ENCODE measurements at regions not wholly inside any gene's neighbourhood (a gene's known extent, or its start where the extent isn't known, plus 50 kb on each side); places are given as distances from the start of the nearest gene placed in this dataset.

GRCh38 chr2:155157065-155157464 lies 458.6 kb downstream of the KCNJ3 start:
- no peaks in the 10 kb centered on the region for H3K27me3 Mint-ChIP-seq (ENCODE audit: insufficient read depth, low read depth, poor library complexity)
- Histone ChIP-seq H3K27ac (ENCODE audit: low read depth) (no peak overlapping the region), H3K4me2 (no peak overlapping the region), H2AFZ (no peak overlapping the region), H3K4me1 (ENCODE audit: insufficient read depth) (no peaks in the 10 kb centered on the region), H3K9me2 (ENCODE audit: insufficient read depth) (no peaks in the 10 kb centered on the region), H3F3A (replicated peaks; ENCODE audit: low read depth) (no peaks in the 10 kb centered on the region), H4K20me1 (replicated peaks; ENCODE audit: insufficient read depth) (no peaks in the 10 kb centered on the region), H3K36me3 (ENCODE audit: insufficient read depth) (no peaks in the 10 kb centered on the region), H3K4me3 (no peak overlapping the region), H3K79me2 (replicated peaks; ENCODE audit: insufficient read depth) (no peaks in the 10 kb centered on the region), H3K27me3 (ENCODE audit: insufficient read depth) (no peaks in the 10 kb centered on the region)
- DNase-seq (ENCODE audit: low spot score) (no peak), ATAC-seq (no peak)
- TF ChIP-seq ZNF462 (CRISPR knock-in tag; IDR thresholded peaks at IDR 0.05) (no peak), EZH2 (IDR thresholded peaks at IDR 0.05; ENCODE audit: low read depth, unreplicated experiment) (no peak), POLR2AphosphoS5 (IDR thresholded peaks at IDR 0.05; ENCODE audit: low read depth) (no peak), CREB1 (CRISPR knock-in tag; IDR thresholded peaks at IDR 0.05; ENCODE audit: low read depth) (no peak), NANOG (IDR thresholded peaks at IDR 0.05; ENCODE audit: borderline replicate concordance) (no peak), CTCF (conservative IDR thresholded peaks at IDR 0.05; ENCODE audit: low read depth in 2 of 2) (no peak), ZNF114 (CRISPR knock-in tag; IDR thresholded peaks at IDR 0.05) (no peak), STAT1 (IDR thresholded peaks at IDR 0.05; ENCODE audit: unreplicated experiment) (no peak), EZH2phosphoT487 (IDR thresholded peaks at IDR 0.05; ENCODE audit: unreplicated experiment) (no peak), JUNB (IDR thresholded peaks at IDR 0.05; ENCODE audit: unreplicated experiment) (no peak)
- TF ChIP-seq, protein P1, sequence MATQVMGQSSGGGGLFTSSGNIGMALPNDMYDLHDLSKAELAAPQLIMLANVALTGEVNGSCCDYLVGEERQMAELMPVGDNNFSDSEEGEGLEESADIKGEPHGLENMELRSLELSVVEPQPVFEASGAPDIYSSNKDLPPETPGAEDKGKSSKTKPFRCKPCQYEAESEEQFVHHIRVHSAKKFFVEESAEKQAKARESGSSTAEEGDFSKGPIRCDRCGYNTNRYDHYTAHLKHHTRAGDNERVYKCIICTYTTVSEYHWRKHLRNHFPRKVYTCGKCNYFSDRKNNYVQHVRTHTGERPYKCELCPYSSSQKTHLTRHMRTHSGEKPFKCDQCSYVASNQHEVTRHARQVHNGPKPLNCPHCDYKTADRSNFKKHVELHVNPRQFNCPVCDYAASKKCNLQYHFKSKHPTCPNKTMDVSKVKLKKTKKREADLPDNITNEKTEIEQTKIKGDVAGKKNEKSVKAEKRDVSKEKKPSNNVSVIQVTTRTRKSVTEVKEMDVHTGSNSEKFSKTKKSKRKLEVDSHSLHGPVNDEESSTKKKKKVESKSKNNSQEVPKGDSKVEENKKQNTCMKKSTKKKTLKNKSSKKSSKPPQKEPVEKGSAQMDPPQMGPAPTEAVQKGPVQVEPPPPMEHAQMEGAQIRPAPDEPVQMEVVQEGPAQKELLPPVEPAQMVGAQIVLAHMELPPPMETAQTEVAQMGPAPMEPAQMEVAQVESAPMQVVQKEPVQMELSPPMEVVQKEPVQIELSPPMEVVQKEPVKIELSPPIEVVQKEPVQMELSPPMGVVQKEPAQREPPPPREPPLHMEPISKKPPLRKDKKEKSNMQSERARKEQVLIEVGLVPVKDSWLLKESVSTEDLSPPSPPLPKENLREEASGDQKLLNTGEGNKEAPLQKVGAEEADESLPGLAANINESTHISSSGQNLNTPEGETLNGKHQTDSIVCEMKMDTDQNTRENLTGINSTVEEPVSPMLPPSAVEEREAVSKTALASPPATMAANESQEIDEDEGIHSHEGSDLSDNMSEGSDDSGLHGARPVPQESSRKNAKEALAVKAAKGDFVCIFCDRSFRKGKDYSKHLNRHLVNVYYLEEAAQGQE (IDR thresholded peaks at IDR 0.05; ENCODE audit: unreplicated experiment), result no peak
- TF ChIP-seq, protein P2, sequence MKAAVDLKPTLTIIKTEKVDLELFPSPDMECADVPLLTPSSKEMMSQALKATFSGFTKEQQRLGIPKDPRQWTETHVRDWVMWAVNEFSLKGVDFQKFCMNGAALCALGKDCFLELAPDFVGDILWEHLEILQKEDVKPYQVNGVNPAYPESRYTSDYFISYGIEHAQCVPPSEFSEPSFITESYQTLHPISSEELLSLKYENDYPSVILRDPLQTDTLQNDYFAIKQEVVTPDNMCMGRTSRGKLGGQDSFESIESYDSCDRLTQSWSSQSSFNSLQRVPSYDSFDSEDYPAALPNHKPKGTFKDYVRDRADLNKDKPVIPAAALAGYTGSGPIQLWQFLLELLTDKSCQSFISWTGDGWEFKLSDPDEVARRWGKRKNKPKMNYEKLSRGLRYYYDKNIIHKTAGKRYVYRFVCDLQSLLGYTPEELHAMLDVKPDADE (IDR thresholded peaks at IDR 0.05), result no peak
- H3K9me3 Mint-ChIP-seq, result no peaks in the 10 kb centered on the region
- no peaks in the 10 kb centered on the region for H3K36me3 Mint-ChIP-seq (ENCODE audit: low read depth)
- no peak overlapping the region for H3K4me3 Mint-ChIP-seq
- no peak overlapping the region for H3K27ac Mint-ChIP-seq
- H3K4me1 Mint-ChIP-seq, result peaks cover 5% of the 10 kb centered on the region; the same call in 2 of the 3 replicates

Data from GM23338 (cell line).